Caki2 (cell line): ENCODE measurements at regions not wholly inside any gene's neighbourhood (a gene's known extent, or its start where the extent isn't known, plus 50 kb on each side); places are given as distances from the start of the nearest gene placed in this dataset.

ENCODE experiments used
- DNase-seq: peaks from one replicate; pipeline ENCODE4 v3.0.0-alpha.2; 2015; ENCODE audit warnings: low read depth
- in situ Hi-C: cut with HindIII; loops from 2 replicates; pipeline ENCODE4 v1.10.0; 2016; ENCODE audit warnings: low sequenced_read_pairs, low pct_unique_long_range_greater_than_20kb, mixed read lengths

- in situ Hi-C loops: no loop called here
- DNase-seq: peak; percentile 4
Observed at GRCh38 chrX:46447384-46447783, 97.8 kb downstream of the ZNF674 start.

- in situ Hi-C loops: no loop called here
- peak; percentile 70 for DNase-seq
Observed at GRCh38 chrX:46446727-46447378, 98.4 kb downstream of the ZNF674 start.

- peak; percentile 82 for DNase-seq
- in situ Hi-C loops: no loop called here
Observed at GRCh38 chrX:46444011-46444410, 101.2 kb downstream of the ZNF674 start.

- no peak for DNase-seq
- in situ Hi-C loops: no loop called here
Observed at GRCh38 chrX:46436744-46437143, 108.5 kb downstream of the ZNF674 start.

- in situ Hi-C loops: no loop called here
- DNase-seq: no peak
Observed at GRCh38 chrX:46433892-46434291, 111.3 kb downstream of the ZNF674 start.

GRCh38 chrX:46408553-46409407, 136.4 kb downstream of the ZNF674 start:
- DNase-seq: peak; percentile 39
- in situ Hi-C loops: no loop called here

GRCh38 chrX:46407753-46408130, 137.5 kb downstream of the ZNF674 start:
- in situ Hi-C loops: no loop called here
- no peak for DNase-seq

GRCh38 chrX:46407036-46407752, 138.0 kb downstream of the ZNF674 start:
- no peak for DNase-seq
- in situ Hi-C loops: no loop called here

- peak; percentile 24 for DNase-seq
- in situ Hi-C loops: no loop called here
Observed at GRCh38 chrX:46404774-46405173, 140.4 kb downstream of the ZNF674 start.

- in situ Hi-C loops: no loop called here
- DNase-seq: no peak
Observed at GRCh38 chrX:46400530-46401443, 144.4 kb downstream of the ZNF674 start.

- no peak for DNase-seq
- in situ Hi-C loops: no loop called here
Observed at GRCh38 chrX:46398874-46399273, 146.3 kb downstream of the ZNF674 start.

- in situ Hi-C loops: no loop called here
- no peak for DNase-seq
Observed at GRCh38 chrX:46398126-46398525, 147.1 kb downstream of the ZNF674 start.

- in situ Hi-C loops: no loop called here
- DNase-seq: no peak
Observed at GRCh38 chrX:46386511-46386910, 158.7 kb downstream of the ZNF674 start.

GRCh38 chrX:46383006-46383405, 162.2 kb downstream of the ZNF674 start:
- no peak for DNase-seq
- in situ Hi-C loops: no loop called here

- in situ Hi-C loops: no loop called here
- no peak for DNase-seq
Observed at GRCh38 chrX:46382595-46382994, 162.6 kb downstream of the ZNF674 start.

- DNase-seq: no peak
- in situ Hi-C loops: no loop called here
Observed at GRCh38 chrX:46381630-46382029, 163.6 kb downstream of the ZNF674 start.

- in situ Hi-C loops: no loop called here
- no peak for DNase-seq
Observed at GRCh38 chrX:46380148-46380752, 165.0 kb downstream of the ZNF674 start.
